ENCODE measurements at regions not wholly inside any gene's neighbourhood (a gene's known extent, or its start where the extent isn't known, plus 50 kb on each side); places are given as distances from the start of the nearest gene placed in this dataset.

GRCh38 chr14:31971612-31972011, 105.5 kb upstream of the ARHGAP5 start:
- Histone ChIP-seq H3K4ac (replicated peaks; ENCODE audit: insufficient read length, low read depth, low read length) (no peak overlapping the region), H2BK12ac (ENCODE audit: low read depth, low read length) (no peak overlapping the region), H3K27ac (ENCODE audit: low read depth, low read length) (no peak overlapping the region), H2AK5ac (ENCODE audit: low read depth, low read length) (no peak overlapping the region), H3K4me2 (ENCODE audit: insufficient read depth in 1 of 2, low read depth in 2 of 2, low read length in 2 of 2) (no peak overlapping the region), H3K23ac (ENCODE audit: insufficient read length) (no peak overlapping the region), H4K91ac (replicated peaks; ENCODE audit: insufficient read length, low read length) (no peak overlapping the region), H3K56ac (replicated peaks; ENCODE audit: insufficient read length, low read depth, low read length) (no peak overlapping the region), H2AFZ (ENCODE audit: low read length) (no peak overlapping the region), H3K18ac (ENCODE audit: extremely low read depth, low read length) (no peak overlapping the region), H3K36me3 (ENCODE audit: control insufficient read depth in 2 of 4, insufficient read depth in 4 of 4, low read length in 3 of 4) (no peaks in the 10 kb centered on the region), H3K4me1 (replicated peaks in 1 of 4; ENCODE audit: control insufficient read depth in 3 of 4, insufficient read depth in 4 of 4, low read length in 3 of 4) (no peaks in the 10 kb centered on the region), H2BK5ac (ENCODE audit: low read depth, low read length) (no peak overlapping the region), H2BK20ac (ENCODE audit: low read length) (no peak overlapping the region), H2BK120ac (replicated peaks; ENCODE audit: low read depth, low read length) (no peak overlapping the region), H4K5ac (ENCODE audit: insufficient read length, low read depth, low read length) (no peak overlapping the region), H3K9ac (replicated peaks in 1 of 4; ENCODE audit: extremely low read depth in 1 of 4, low read depth in 3 of 4, low read length in 3 of 4) (no peak overlapping the region), H3K27me3 (replicated peaks in 1 of 4; ENCODE audit: control insufficient read depth in 3 of 4, extremely low read depth in 1 of 4, insufficient read depth in 3 of 4, low read length in 3 of 4) (no peaks in the 10 kb centered on the region; a peak in 1 of 7 replicates), H3K14ac (ENCODE audit: insufficient read length) (no peak overlapping the region), H3K79me2 (ENCODE audit: control insufficient read depth in 1 of 2, insufficient read depth in 2 of 2, low read length in 2 of 2) (no peaks in the 10 kb centered on the region), H4K8ac (ENCODE audit: extremely low read depth, insufficient read depth, low read length) (no peak overlapping the region), H2BK15ac (ENCODE audit: low read length) (no peak overlapping the region), H3K79me1 (ENCODE audit: low read depth, low read length) (no peaks in the 10 kb centered on the region), H3K23me2 (ENCODE audit: low read depth, low read length) (no peaks in the 10 kb centered on the region), H4K20me1 (replicated peaks in 1 of 2; ENCODE audit: control insufficient read depth in 1 of 2, insufficient read depth in 2 of 2, low read length in 2 of 2) (no peaks in the 10 kb centered on the region), H3K4me3 (ENCODE audit: extremely low read depth in 1 of 4, insufficient read depth in 2 of 4, low read depth in 3 of 4, low read length in 4 of 4) (no peak overlapping the region), H3K9me3 (ENCODE audit: insufficient read depth in 2 of 2, low read depth in 1 of 2, low read length in 1 of 2) (no peaks in the 10 kb centered on the region; a peak in 2 of 4 replicates)
- WGBS, 2 experiments (ENCODE audit: extremely low coverage in 1 of 2, insufficient coverage in 1 of 2, insufficient read length in 1 of 2, insufficient replicate concordance in 2 of 2, low coverage in 1 of 2, low lambda C conversion rate in 2 of 2, missing lambda C conversion rate in 1 of 2): 82% methylated on average over 2 of the region's 4 CpGs; no CpG with 5 or more reads in 1 of the 2 experiments
- POLR2A ChIA-PET (ENCODE audit: partially characterized antibody): no interaction called here
- FAIRE-seq: no peak
- CTCF ChIA-PET (ENCODE audit: partially characterized antibody): no interaction called here
- no peak for DNase-seq (ENCODE audit: low read depth in 1 of 2, low spot score in 2 of 2)
- no peak for TF ChIP-seq SIRT6 (IDR thresholded peaks at IDR 0.05; ENCODE audit: low read length)

All from H1 (cell line).